GM18508 (cell line): ENCODE measurements at regions not wholly inside any gene's neighbourhood (a gene's known extent, or its start where the extent isn't known, plus 50 kb on each side); places are given as distances from the start of the nearest gene placed in this dataset.
"Not testable (repeated sequence)": the region's sequence is repeated elsewhere in the genome, so short reads cannot be mapped to it uniquely, and the experiment has no call there.

ENCODE experiments used
- ATAC-seq: cut with Tn5 transposase; IDR thresholded peaks from one replicate; pipeline ENCODE4 v1.9.1; 2021; ENCODE audit warnings: moderate number of reproducible peaks; ENCODE audit not compliant: insufficient read depth, unreplicated experiment

GRCh38 chr10:52472406-52473146 is 158.5 kb downstream of the DKK1 start:
- no peak for ATAC-seq

- no peak for ATAC-seq
Measured at GRCh38 chr10:52474265-52474664, 160.2 kb downstream of the DKK1 start.

GRCh38 chr10:52477305-52477704 is 163.2 kb downstream of the DKK1 start:
- no peak for ATAC-seq

- ATAC-seq: no peak
Measured at GRCh38 chr10:52479567-52479966, 165.5 kb downstream of the DKK1 start.

- no peak for ATAC-seq
Measured at GRCh38 chr10:52481986-52482555, 168.0 kb downstream of the DKK1 start.

GRCh38 chr10:52483587-52483986 is 169.5 kb downstream of the DKK1 start:
- no peak for ATAC-seq

GRCh38 chr10:52484206-52485065 is 170.4 kb downstream of the DKK1 start:
- ATAC-seq: no peak

GRCh38 chr10:52485462-52485861 is 171.4 kb downstream of the DKK1 start:
- ATAC-seq: no peak

- no peak for ATAC-seq
Measured at GRCh38 chr10:52486840-52487611, 172.9 kb downstream of the DKK1 start.

GRCh38 chr10:52488606-52489485 is 174.8 kb downstream of the DKK1 start:
- no peak for ATAC-seq

GRCh38 chr10:52491246-52491995 is 177.3 kb downstream of the DKK1 start:
- ATAC-seq: no peak

- ATAC-seq: no peak
Measured at GRCh38 chr10:52499281-52499680, 185.2 kb downstream of the DKK1 start.

GRCh38 chr10:52500476-52500875 is 186.4 kb downstream of the DKK1 start:
- no peak for ATAC-seq

GRCh38 chr10:52502237-52502636 is 188.2 kb downstream of the DKK1 start:
- no peak for ATAC-seq

- not testable (repeated sequence) for ATAC-seq
Measured at GRCh38 chr10:52505341-52505740, 191.3 kb downstream of the DKK1 start.

GRCh38 chr10:52514481-52514880 is 200.4 kb downstream of the DKK1 start:
- ATAC-seq: no peak

- ATAC-seq: no peak
Measured at GRCh38 chr10:52517012-52517411, 202.9 kb downstream of the DKK1 start.

GRCh38 chr10:52523696-52524095 is 209.6 kb downstream of the DKK1 start:
- ATAC-seq: no peak

GRCh38 chr10:52525761-52526160 is 211.7 kb downstream of the DKK1 start:
- no peak for ATAC-seq
